Astrocyte (in vitro differentiated cells and primary cell): ENCODE measurements at regions not wholly inside any gene's neighbourhood (a gene's known extent, or its start where the extent isn't known, plus 50 kb on each side); places are given as distances from the start of the nearest gene placed in this dataset.
A peak's percentile ranks its signal among the peaks of the same experiment; 100 is the strongest.

Source experiments
- DNase-seq: peaks from one replicate; pipeline ENCODE4 v3.0.0-alpha.2; 2010; ENCODE audit warnings: low read depth
- FAIRE-seq: peaks from 2 replicates; lab custom pipeline; 2011; peaks lifted over from hg19 to GRCh38; lab: Jason Lieb, UNC
- H2AFZ ChIP-seq: 2 replicates; pipeline ENCODE4 v1.6.0; 2012; ENCODE audit warnings: low read depth, low read length, inconsistent platforms
- H3K27ac ChIP-seq: 2 replicates; pipeline ENCODE4 v1.5.1; 2011; ENCODE audit warnings: low read depth, low read length, inconsistent platforms
- H3K27me3 ChIP-seq: 2 replicates; pipeline ENCODE4 v1.6.0; 2011; ENCODE audit warnings: low read length, inconsistent platforms; ENCODE audit not compliant: insufficient read depth
- H3K36me3 ChIP-seq: 2 replicates; pipeline ENCODE4 v1.5.1; 2011; ENCODE audit warnings: low read length, inconsistent platforms; ENCODE audit not compliant: insufficient read depth
- H3K4me1 ChIP-seq: 2 replicates; pipeline ENCODE4 v1.5.1; 2011; ENCODE audit warnings: low read length, inconsistent platforms; ENCODE audit not compliant: insufficient read depth
- H3K4me2 ChIP-seq: 2 replicates; pipeline ENCODE4 v1.6.0; 2012; ENCODE audit warnings: low read length, inconsistent platforms
- H3K4me3 ChIP-seq: 2 replicates; pipeline ENCODE4 v1.5.1; 2011; ENCODE audit warnings: low read depth, mild to moderate bottlenecking, low read length, inconsistent platforms; ENCODE audit not compliant: insufficient read depth
- H3K79me2 ChIP-seq: 2 replicates; pipeline ENCODE4 v1.6.0; 2012; ENCODE audit warnings: mild to moderate bottlenecking, low read length, inconsistent platforms; ENCODE audit not compliant: insufficient read depth
- H3K9ac ChIP-seq: 2 replicates; pipeline ENCODE4 v1.6.0; 2012; ENCODE audit warnings: mild to moderate bottlenecking, low read length, inconsistent platforms
- H3K9me3 ChIP-seq: 2 replicates; pipeline ENCODE4 v1.5.1; 2012; ENCODE audit warnings: low read depth, mild to moderate bottlenecking, low read length, inconsistent platforms; ENCODE audit not compliant: insufficient read depth
- H4K20me1 ChIP-seq: 2 replicates; pipeline ENCODE4 v1.6.0; 2012; ENCODE audit warnings: low read length, inconsistent platforms; ENCODE audit not compliant: insufficient read depth
- H3K27ac Mint-ChIP-seq: one replicate; pipeline ENCODE4 v1.8.0; 2021; ENCODE audit warnings: mild to moderate bottlenecking, mixed read lengths; ENCODE audit not compliant: unreplicated experiment
- H3K27me3 Mint-ChIP-seq: one replicate; pipeline ENCODE4 v1.8.0; 2021; ENCODE audit warnings: low read depth, mixed read lengths; ENCODE audit not compliant: unreplicated experiment
- H3K36me3 Mint-ChIP-seq: one replicate; pipeline ENCODE4 v1.8.0; 2021; ENCODE audit warnings: low read depth, mixed read lengths; ENCODE audit not compliant: unreplicated experiment
- H3K4me1 Mint-ChIP-seq: one replicate; pipeline ENCODE4 v1.8.0; 2021; ENCODE audit warnings: low read depth, mixed read lengths; ENCODE audit not compliant: unreplicated experiment
- H3K4me3 Mint-ChIP-seq: one replicate; pipeline ENCODE4 v1.8.0; 2021; ENCODE audit warnings: mild to moderate bottlenecking, moderate library complexity, mixed read lengths; ENCODE audit not compliant: unreplicated experiment
- H3K9me3 Mint-ChIP-seq: one replicate; pipeline ENCODE4 v1.8.0; 2021; ENCODE audit warnings: mild to moderate bottlenecking, mixed read lengths; ENCODE audit not compliant: unreplicated experiment
- CTCF ChIP-seq: IDR thresholded peaks from 2 replicates; pipeline ENCODE4 v1.5.1; 2011; ENCODE audit warnings: low read depth, mild to moderate bottlenecking, inconsistent platforms, low read length, moderate library complexity; ENCODE audit not compliant: insufficient read depth
- EZH2 ChIP-seq: IDR thresholded peaks from 2 replicates; pipeline ENCODE4 v1.6.1; 2012; ENCODE audit warnings: mild to moderate bottlenecking, low read length, inconsistent platforms; ENCODE audit not compliant: insufficient read depth

- Mint-ChIP-seq H3K27me3 (no peaks in the 10 kb centered on the region), H3K4me1 (peaks cover 7% of the 10 kb centered on the region), H3K27ac (no peak overlapping the region), H3K36me3 (no peaks in the 10 kb centered on the region), H3K4me3 (no peak overlapping the region), H3K9me3 (no peaks in the 10 kb centered on the region)
- TF ChIP-seq CTCF, result no peak
- TF ChIP-seq EZH2, result no peak
- H4K20me1 ChIP-seq, result no peaks in the 10 kb centered on the region
- H3K4me3 ChIP-seq, result no peak overlapping the region
- no peaks in the 10 kb centered on the region for H3K9me3 ChIP-seq
- no peaks in the 10 kb centered on the region for H3K36me3 ChIP-seq
- H2AFZ ChIP-seq, result no peak overlapping the region
- H3K9ac ChIP-seq, result no peak overlapping the region
- FAIRE-seq (no peak), DNase-seq (no peak)
- H3K79me2 ChIP-seq, result no peaks in the 10 kb centered on the region
- no peaks in the 10 kb centered on the region for H3K27me3 ChIP-seq
- H3K27ac ChIP-seq, result no peak overlapping the region
- H3K4me2 ChIP-seq, result no peak overlapping the region
- no peaks in the 10 kb centered on the region for H3K4me1 ChIP-seq
These were observed 392.8 kb downstream of the KCNJ2 start for GRCh38 chr17:70562137-70562536.

- H3K27me3 Mint-ChIP-seq, result no peaks in the 10 kb centered on the region
- H3K4me2 ChIP-seq, result no peak overlapping the region
- peak; percentile 23 for DNase-seq
- no peaks in the 10 kb centered on the region for H3K79me2 ChIP-seq
- no peak overlapping the region for H3K4me3 Mint-ChIP-seq
- no peaks in the 10 kb centered on the region for H3K9me3 ChIP-seq
- no peak for TF ChIP-seq EZH2
- TF ChIP-seq CTCF, result no peak
- peaks cover 14% of the 10 kb centered on the region for H3K4me1 Mint-ChIP-seq
- no peak overlapping the region for H3K9ac ChIP-seq
- no peak overlapping the region for H3K4me3 ChIP-seq
- no peaks in the 10 kb centered on the region for H3K4me1 ChIP-seq
- H3K9me3 Mint-ChIP-seq, result no peaks in the 10 kb centered on the region
- H3K27me3 ChIP-seq, result no peaks in the 10 kb centered on the region
- H3K27ac Mint-ChIP-seq, result no peak overlapping the region
- no peaks in the 10 kb centered on the region for H3K36me3 ChIP-seq
- no peak overlapping the region for H2AFZ ChIP-seq
- no peaks in the 10 kb centered on the region for H4K20me1 ChIP-seq
- FAIRE-seq, result no peak
- no peak overlapping the region for H3K27ac ChIP-seq
- H3K36me3 Mint-ChIP-seq, result no peaks in the 10 kb centered on the region
These were observed 394.0 kb downstream of the KCNJ2 start for GRCh38 chr17:70563281-70563820.

GRCh38 chr17:70564006-70564620 is 394.8 kb downstream of the KCNJ2 start:
- Histone ChIP-seq H3K27me3 (no peaks in the 10 kb centered on the region), H3K79me2 (no peaks in the 10 kb centered on the region), H3K36me3 (no peaks in the 10 kb centered on the region), H3K9me3 (no peaks in the 10 kb centered on the region), H3K4me1 (no peaks in the 10 kb centered on the region), H3K27ac (no peak overlapping the region), H3K4me3 (no peak overlapping the region), H3K4me2 (no peak overlapping the region), H2AFZ (no peak overlapping the region), H4K20me1 (no peaks in the 10 kb centered on the region), H3K9ac (no peak overlapping the region)
- Mint-ChIP-seq H3K27ac (no peak overlapping the region), H3K4me3 (no peak overlapping the region), H3K4me1 (peaks cover 14% of the 10 kb centered on the region), H3K27me3 (no peaks in the 10 kb centered on the region), H3K36me3 (no peaks in the 10 kb centered on the region), H3K9me3 (no peaks in the 10 kb centered on the region)
- FAIRE-seq (no peak), DNase-seq (peak; percentile 47)
- TF ChIP-seq EZH2, result no peak
- TF ChIP-seq CTCF, result no peak
